ENCODE measurements at regions not wholly inside any gene's neighbourhood (a gene's known extent, or its start where the extent isn't known, plus 50 kb on each side); places are given as distances from the start of the nearest gene placed in this dataset.

- DNase-seq (ENCODE audit: low spot score), result no peak
- Histone ChIP-seq H3K27ac (no peak overlapping the region), H3K27me3 (replicated peaks; ENCODE audit: insufficient read depth) (no peaks in the 10 kb centered on the region), H3K4me3 (no peak overlapping the region), H3K9me3 (no peaks in the 10 kb centered on the region), H3K36me3 (no peaks in the 10 kb centered on the region), H3K4me1 (replicated peaks) (no peaks in the 10 kb centered on the region)
- TF ChIP-seq POLR2AphosphoS5 (IDR thresholded peaks at IDR 0.05) (no peak), POLR2A (IDR thresholded peaks at IDR 0.05) (no peak)
- TF ChIP-seq, protein P1, sequence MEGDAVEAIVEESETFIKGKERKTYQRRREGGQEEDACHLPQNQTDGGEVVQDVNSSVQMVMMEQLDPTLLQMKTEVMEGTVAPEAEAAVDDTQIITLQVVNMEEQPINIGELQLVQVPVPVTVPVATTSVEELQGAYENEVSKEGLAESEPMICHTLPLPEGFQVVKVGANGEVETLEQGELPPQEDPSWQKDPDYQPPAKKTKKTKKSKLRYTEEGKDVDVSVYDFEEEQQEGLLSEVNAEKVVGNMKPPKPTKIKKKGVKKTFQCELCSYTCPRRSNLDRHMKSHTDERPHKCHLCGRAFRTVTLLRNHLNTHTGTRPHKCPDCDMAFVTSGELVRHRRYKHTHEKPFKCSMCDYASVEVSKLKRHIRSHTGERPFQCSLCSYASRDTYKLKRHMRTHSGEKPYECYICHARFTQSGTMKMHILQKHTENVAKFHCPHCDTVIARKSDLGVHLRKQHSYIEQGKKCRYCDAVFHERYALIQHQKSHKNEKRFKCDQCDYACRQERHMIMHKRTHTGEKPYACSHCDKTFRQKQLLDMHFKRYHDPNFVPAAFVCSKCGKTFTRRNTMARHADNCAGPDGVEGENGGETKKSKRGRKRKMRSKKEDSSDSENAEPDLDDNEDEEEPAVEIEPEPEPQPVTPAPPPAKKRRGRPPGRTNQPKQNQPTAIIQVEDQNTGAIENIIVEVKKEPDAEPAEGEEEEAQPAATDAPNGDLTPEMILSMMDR (IDR thresholded peaks at IDR 0.05), result no peak
- WGBS, result 93% methylated on average over 3 of the region's 3 CpGs
- intact Hi-C loops (cut with DNase I), result no loop called here
Measured at GRCh38 chr14:71618047-71618446, 314.2 kb upstream of the RGS6 start.

DNA sequence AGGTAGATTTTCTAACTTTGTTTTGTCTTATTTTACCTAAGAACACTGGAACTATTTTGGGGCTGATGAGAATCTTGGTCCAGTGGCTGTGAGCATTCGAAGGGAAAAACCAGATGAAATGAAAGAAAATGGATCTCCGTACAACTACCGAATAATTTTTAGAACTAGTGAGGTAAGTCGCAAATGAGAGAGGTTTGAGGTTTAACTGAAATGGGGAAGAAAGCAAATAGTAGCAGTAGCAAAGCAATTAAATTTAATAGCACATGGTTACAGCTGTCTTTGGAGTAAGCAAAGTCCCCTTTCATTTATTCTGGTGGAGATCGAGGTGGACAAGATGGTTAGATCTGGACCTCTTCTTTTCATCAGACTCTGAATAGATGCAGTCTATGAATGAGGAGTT lies 313.5 kb upstream of the RGS6 start:
- DNase-seq (ENCODE audit: low spot score), result no peak
- WGBS, result 91% methylated on average over 5 of the region's 5 CpGs
- H3K27ac ChIP-seq, result no peak overlapping the region
- H3K4me3 ChIP-seq, result no peak overlapping the region
- H3K36me3 ChIP-seq, result no peaks in the 10 kb centered on the region
- intact Hi-C loops (cut with DNase I), result no loop called here
- TF ChIP-seq POLR2AphosphoS5 (IDR thresholded peaks at IDR 0.05) (no peak), POLR2A (IDR thresholded peaks at IDR 0.05) (no peak)
- TF ChIP-seq, protein P1 (IDR thresholded peaks at IDR 0.05), result no peak
- H3K9me3 ChIP-seq, result no peaks in the 10 kb centered on the region
- no peaks in the 10 kb centered on the region for H3K4me1 ChIP-seq (replicated peaks)
- H3K27me3 ChIP-seq (replicated peaks; ENCODE audit: insufficient read depth), result no peaks in the 10 kb centered on the region

GRCh38 chr14:71619472-71619871 lies 312.8 kb upstream of the RGS6 start:
- H3K4me1 ChIP-seq (replicated peaks), result no peaks in the 10 kb centered on the region
- intact Hi-C loops (cut with DNase I), result no loop called here
- TF ChIP-seq, protein P1 (IDR thresholded peaks at IDR 0.05), result no peak
- TF ChIP-seq POLR2A (IDR thresholded peaks at IDR 0.05) (no peak), POLR2AphosphoS5 (IDR thresholded peaks at IDR 0.05) (no peak)
- no peaks in the 10 kb centered on the region for H3K36me3 ChIP-seq
- WGBS, result 92% methylated on average over 3 of the region's 3 CpGs
- no peak overlapping the region for H3K4me3 ChIP-seq
- H3K9me3 ChIP-seq, result no peaks in the 10 kb centered on the region
- DNase-seq (ENCODE audit: low spot score), result no peak
- H3K27ac ChIP-seq, result no peak overlapping the region
- H3K27me3 ChIP-seq (replicated peaks; ENCODE audit: insufficient read depth), result no peaks in the 10 kb centered on the region

- Histone ChIP-seq H3K27ac (no peak overlapping the region), H3K27me3 (replicated peaks; ENCODE audit: insufficient read depth) (no peaks in the 10 kb centered on the region), H3K4me3 (no peak overlapping the region), H3K4me1 (replicated peaks) (no peaks in the 10 kb centered on the region), H3K9me3 (no peaks in the 10 kb centered on the region), H3K36me3 (no peaks in the 10 kb centered on the region)
- TF ChIP-seq POLR2A (IDR thresholded peaks at IDR 0.05) (no peak), POLR2AphosphoS5 (IDR thresholded peaks at IDR 0.05) (no peak)
- TF ChIP-seq, protein P1 (IDR thresholded peaks at IDR 0.05), result no peak
- no peak for DNase-seq (ENCODE audit: low spot score)
- intact Hi-C loops (cut with DNase I), result no loop called here
- 93% methylated on average over 2 of the region's 2 CpGs for WGBS
Measured at GRCh38 chr14:71620401-71620800, 311.8 kb upstream of the RGS6 start.

GRCh38 chr14:71621276-71621675 lies 311.0 kb upstream of the RGS6 start:
- TF ChIP-seq POLR2AphosphoS5 (IDR thresholded peaks at IDR 0.05) (no peak), POLR2A (IDR thresholded peaks at IDR 0.05) (no peak)
- TF ChIP-seq, protein P1 (IDR thresholded peaks at IDR 0.05), result no peak
- intact Hi-C loops (cut with DNase I), result no loop called here
- no peak for DNase-seq (ENCODE audit: low spot score)
- Histone ChIP-seq H3K4me3 (no peak overlapping the region), H3K27ac (no peak overlapping the region), H3K27me3 (replicated peaks; ENCODE audit: insufficient read depth) (no peaks in the 10 kb centered on the region), H3K4me1 (replicated peaks) (no peaks in the 10 kb centered on the region), H3K9me3 (no peaks in the 10 kb centered on the region), H3K36me3 (no peaks in the 10 kb centered on the region)
- WGBS, result 95% methylated on average over 4 of the region's 4 CpGs

Measured in prostate gland (tissue), 2 donors.